NOMO-1 (cell line): ENCODE measurements at regions not wholly inside any gene's neighbourhood (a gene's known extent, or its start where the extent isn't known, plus 50 kb on each side); places are given as distances from the start of the nearest gene placed in this dataset.
A peak's percentile ranks its signal among the peaks of the same experiment; 100 is the strongest.

Experiments
- DNase-seq, 2 experiments: peaks; one replicate each; lab custom pipeline; 2025; ENCODE audit not compliant: unreplicated experiment in 2 of 2; lab: John Stamatoyannopoulos, UW

DNA sequence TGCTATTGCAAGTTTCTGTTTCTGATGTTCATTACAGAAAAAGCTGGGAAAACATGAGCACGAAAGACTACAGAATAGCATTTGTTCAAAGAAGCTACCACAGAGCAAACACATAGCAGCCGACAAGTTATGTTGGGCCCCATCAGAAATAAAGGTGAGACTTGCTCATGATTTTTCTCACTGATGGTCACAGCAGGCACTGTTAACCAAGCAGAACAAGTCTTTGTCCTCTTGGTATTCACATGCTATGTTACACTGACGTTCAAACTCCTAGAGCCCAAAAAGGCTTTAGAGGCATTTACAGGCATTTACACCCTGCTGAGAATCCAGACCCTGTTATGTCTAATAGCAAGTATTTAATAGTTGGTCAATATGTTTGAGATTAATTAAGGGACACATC lies 235.0 kb upstream of the HNMT start:
- DNase-seq, result no peak

DNA sequence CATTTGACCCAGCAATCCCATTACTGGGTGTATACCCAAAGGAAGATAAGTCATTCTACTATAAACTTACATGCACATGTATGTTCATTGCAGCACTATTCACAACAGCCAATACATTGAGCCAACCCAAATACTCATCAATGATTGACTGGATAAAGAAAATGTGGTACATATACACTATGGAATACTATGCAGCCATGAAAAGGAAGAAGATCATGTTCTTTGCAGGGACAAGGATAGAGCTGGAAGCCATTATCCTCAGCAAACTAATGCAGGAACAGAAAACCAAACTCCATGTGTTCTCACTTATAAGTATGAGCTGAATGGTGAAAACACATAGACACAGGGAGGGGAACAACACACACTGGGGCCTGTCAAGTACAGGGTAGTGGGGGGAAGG lies 226.7 kb upstream of the HNMT start:
- no peak for DNase-seq

DNA sequence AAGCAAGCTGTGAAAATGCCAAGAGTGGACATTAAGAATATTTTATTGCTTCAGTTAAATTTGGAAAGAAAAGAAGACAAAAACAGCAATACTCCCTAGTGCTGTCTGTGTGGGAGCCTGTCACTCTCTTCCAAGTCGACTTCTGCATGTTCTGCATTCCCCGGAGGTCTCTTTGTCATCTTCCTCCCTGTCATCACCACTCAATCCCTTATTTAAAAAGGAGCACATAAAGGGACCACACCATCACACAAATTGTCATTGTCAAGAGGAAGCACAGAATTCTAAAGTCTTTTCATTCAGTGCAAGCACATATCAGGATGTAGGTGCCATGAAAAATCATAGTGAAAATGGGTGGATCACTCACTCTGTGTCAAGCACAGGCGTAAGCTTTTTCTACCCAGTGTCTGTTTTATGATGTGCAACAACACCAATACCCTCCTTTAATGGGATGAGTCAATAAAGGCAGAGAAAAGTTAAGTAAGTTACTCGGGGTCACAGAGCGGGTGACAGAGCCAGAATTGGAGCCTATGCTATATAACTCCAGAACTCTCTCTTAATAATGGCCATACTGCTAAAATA lies 222.4 kb upstream of the HNMT start:
- no peak for DNase-seq

DNA sequence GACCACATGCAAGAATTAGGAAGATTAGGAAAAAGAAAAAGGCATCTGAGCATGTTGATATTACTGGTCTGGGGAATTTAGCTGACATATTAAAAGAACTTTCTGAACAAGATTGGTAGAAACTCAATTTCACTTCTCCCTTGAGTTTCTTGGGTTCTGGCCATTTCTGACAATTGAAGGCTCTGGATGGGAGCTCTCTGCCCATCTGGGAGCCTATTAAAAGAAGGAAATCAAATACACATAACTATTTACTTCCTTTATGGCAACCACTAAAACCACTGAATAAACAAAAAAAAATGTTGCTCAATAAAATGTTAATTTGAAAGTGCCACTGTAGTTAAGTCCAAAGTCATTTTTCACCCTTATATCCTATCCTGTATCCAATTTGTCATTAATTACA lies 216.8 kb upstream of the HNMT start:
- DNase-seq, result peak; percentile 9 to 49

DNA sequence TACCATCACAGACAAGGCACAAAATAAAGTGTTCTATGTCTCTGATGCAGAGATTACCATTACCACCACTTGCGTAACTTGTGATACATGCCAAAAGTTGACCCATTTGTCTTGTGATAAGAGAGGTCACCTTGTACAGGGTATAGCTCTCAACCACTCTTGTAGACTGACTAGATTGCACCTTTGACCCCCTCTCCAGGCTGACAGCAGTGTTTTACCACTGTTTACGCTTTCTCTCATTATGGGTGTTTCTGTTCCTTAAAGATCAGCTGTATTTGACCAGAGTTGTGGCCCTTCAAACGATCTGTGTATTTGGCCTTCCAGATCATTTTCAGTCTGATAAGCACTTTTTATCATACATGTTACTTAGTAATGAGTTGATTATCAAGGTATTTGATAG lies 215.7 kb upstream of the HNMT start:
- no peak for DNase-seq

DNA sequence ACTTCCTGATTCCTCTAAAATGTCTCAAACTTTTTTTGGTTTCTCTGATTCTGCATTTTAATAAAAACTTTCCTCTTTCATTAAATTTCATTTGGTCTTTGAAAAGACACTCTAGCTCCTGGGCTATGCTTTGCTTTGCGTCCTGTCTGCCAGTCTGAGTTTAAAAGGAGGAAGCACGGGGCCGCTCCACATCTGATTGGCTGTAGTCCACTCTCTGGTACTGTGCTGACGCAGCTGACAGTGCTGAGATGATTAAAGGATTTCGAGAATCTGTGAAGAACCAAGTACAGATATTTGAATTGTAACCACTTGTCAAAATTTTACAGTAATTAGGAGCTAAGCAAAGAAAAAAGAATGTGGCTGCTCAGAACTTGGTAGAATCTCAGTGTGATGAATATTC lies 199.6 kb upstream of the HNMT start:
- DNase-seq, result peak; percentile 1 to 46

DNA sequence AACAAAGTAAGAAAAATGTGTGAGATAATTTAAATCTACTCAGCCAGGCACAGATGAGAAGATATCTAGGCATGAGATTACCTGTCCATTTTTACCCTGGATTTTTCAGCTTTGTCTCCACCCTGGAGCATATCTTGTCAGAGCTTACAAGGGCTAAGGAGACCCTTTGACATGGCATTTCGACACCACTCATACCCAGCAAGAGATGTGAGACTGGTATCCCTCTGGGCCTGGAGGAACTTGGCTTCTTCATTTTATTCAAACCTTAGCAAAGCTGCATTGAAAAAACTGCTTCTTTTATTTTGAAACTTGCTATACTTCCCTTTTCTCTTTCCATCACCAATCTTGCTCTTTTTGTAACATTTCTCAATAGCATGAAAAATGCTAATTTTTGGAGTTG lies 194.9 kb upstream of the HNMT start:
- DNase-seq, result peak; percentile 66 to 90

DNA sequence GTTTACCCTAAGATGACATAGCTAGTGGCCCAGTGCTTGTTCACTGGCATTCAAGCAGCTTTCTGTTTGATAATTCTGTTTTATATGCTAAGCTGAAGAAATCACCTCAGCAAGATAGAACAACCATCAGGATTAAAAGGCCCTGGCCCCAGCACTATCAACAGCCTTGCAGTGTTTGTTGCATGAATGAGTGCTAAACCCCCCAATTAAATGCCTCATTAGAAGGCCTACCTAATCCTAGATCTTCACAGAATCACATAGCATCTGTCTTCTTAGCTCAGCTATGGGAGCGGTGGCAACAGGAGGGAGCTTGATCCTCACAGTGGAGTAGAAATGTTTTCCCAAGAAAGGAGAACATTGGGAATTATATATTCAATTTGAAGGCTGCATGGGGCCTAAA lies 194.1 kb upstream of the HNMT start:
- no peak for DNase-seq

DNA sequence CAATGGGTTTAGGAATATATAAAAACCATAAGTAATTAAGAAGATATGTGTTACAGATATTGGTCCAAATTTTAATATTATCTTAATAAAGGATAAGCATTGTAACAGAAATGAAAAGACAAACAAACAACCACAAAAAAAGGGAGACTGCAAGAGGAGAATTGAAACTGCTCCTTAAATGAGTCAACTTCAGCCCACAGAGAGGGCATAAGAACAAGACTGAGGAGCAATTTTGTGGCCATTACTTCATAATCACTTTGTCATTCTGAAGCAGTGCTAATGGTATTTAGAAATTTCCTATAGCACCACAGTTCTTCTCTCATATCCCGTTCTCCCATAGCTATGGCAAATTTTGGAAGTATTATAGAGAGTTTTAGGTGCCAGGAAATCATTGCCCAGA lies 193.2 kb upstream of the HNMT start:
- peak; percentile 54 to 80 for DNase-seq

DNA sequence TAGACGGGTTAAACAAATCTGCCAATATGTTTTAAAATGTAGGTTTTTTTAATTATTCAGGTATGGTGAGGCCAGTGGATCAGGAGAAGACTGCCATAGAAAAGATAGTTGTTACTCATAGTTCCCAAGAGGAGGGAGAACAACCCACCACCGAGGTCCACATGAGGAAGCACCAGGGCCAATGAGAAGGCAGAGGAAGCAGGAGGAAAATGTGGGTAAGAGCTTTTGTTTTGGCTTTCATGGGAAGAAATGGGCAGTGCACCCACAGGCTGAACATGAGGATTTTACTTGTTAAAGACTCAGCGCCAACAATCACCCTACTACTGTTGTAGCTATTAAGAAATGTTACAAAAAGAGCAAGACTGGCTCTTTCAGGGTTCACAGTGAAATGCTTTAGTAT lies 191.8 kb upstream of the HNMT start:
- DNase-seq, result no peak

DNA sequence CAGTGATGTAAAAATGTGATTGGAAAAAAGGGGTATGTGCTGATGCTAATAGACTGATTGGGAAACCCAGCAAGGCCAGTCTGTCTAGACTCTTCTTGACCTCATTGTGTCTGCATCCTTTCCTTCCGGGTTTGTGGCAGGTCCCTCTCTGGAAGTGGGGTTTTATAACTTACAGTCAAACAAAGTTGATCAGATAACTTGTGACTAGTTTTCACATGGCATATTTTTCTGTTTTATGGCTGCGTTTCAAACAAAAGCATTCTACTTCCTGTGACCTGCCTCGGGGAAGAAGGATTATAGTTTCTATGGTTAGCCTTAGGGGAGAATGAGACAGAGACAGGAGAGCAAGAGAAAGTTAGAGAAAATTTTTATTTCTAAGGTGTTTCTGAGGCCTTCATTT lies 188.7 kb upstream of the HNMT start:
- DNase-seq, result no peak

DNA sequence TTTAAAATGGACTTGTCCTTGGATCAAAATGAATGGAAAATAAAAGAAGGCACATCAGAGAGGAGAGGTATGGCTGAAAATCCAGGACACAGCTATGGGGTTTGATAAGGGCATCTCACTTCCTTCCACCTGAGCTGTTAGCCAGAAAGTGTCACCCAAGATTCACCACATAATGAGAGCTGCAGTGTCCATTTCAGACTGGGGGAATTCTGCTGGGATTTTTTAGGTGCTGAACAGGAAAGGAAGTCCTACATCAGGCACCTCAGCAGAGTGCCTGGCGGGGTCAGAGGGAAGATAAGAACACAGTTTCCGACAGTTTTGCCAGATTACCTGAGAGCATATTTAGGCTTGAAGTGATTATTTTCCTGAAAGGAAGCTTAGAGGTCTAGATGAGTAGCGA lies 187.6 kb upstream of the HNMT start:
- DNase-seq, result no peak

DNA sequence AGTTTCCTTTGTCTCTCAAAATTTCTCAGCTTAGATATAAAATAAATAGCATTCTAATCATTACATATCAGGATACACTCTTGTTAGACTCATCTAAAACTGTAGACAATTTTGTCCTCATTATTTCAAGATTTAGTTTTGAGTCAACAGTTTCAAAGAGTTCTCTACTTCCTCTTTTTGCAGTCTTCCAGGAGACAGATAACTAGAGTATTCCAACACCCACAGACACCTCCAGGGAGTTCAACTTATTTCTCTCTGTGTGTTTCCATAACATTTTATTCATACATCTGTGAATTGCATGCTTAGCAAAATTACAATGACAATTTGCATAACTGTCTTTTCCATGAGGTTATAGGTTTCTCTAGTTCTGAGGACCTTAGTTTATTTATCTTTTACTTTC lies 166.6 kb upstream of the HNMT start:
- peak in 1 of 2 experiments; percentile 20 for DNase-seq

DNA sequence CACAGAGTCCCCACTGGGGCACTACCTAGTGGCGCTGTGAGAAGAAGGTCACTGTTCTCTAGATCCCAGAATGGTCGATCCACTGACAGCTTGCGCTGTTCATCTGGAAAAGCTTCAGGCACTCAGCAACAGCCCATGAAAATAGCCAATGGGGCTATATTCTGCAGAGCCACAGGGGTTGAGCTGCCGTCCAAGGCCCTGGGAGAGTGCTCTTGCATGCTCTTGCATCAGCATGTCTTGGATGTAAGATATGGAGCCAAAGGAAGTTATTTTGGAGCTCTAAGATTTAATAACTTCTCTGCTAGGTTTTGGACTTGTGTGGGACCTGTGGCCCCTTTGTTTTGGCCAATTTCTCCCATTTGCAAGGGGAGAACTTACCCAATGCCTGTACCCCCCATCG lies 164.7 kb upstream of the HNMT start:
- no peak for DNase-seq

DNA sequence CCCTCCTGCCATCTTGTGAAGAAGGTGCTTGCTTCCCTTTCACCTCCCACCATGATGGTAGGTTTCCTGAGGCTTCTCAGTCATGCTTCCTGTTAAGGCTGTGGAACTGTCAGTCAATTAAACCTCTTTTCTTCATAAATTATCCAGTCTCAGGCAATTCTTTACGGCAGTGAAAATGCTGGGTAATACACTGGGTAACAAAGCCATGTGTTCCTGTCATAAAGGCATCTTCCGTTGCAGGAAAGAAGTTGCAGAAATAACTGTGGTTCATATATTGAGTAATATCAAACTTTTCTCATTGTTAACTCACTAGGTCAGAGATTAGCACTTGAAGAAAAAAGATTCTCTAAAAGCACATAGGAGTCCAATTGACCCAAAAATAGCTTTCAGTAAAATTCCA lies 163.9 kb upstream of the HNMT start:
- peak in 1 of 2 experiments; percentile 35 for DNase-seq

DNA sequence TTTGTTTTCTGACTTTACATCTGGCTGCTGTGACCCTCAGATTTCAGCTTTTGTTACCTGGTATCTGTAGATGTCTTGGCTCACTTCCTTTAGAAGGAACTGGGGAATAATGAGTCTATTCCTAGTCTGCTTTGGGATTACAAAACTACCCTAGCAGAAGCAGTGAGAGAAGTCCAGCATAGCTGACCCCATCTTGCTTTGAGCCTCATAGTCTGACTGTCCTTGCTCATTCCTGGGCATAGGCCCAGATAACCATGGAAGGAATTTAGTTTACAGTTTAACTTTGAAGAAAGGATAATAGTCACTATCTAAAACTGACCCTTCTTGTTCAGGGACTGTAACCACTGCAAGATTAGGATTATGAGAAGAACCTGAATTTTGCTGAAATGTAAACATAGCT lies 163.0 kb upstream of the HNMT start:
- no peak for DNase-seq

DNA sequence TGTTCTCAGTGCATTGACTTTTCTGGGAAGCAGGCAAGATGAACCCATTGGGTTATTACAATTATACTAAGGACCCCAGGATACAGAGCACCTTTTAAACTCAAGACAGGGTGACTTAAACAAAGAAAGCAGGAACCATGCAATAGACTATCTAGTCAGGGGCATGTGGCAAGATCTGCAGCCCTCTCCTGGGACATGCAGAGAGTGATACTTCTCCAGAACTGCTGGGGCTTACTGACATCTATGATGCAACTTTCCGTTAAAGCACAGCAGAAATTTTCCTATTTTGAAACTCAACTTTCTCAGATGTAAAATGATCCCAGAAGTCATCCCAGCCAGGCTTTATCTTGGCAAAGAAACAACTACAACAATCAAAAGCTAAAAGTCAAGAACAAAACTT lies 162.2 kb upstream of the HNMT start:
- DNase-seq, result peak; percentile 15 to 24

DNA sequence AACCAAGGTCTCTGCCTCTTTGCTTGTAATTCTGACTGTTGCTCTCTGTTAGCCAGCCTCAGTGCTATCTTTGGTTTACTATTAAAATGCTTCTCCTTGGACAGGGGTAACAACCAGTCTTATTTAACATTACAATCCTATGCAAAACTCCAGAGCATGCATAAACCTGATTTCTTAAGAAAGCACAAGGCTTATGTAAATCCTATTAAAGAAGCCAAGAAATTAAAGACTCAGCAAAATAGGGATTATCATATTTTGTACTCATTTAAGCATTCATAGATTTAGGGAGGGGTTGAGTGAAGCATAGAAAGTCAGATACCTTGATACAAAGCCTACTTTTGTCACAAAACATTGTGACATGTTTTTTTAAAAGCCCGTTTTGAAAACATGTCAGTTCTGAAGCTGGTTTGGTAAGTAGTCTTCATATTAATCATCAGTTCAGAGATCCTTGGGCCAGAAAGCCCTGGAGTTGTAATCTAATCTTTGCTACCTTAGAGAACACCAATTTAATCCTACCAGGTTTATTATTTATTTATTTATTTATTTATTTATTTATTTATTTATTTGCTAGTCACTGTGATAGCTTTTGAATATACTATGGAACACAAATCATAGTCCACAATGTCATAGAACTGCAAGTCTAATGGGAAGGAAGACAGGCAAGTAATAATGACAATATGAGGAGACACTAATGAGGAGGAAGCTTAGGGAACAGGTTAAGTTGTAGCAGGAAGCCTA lies 158.0 kb upstream of the HNMT start:
- DNase-seq, result no peak

DNA sequence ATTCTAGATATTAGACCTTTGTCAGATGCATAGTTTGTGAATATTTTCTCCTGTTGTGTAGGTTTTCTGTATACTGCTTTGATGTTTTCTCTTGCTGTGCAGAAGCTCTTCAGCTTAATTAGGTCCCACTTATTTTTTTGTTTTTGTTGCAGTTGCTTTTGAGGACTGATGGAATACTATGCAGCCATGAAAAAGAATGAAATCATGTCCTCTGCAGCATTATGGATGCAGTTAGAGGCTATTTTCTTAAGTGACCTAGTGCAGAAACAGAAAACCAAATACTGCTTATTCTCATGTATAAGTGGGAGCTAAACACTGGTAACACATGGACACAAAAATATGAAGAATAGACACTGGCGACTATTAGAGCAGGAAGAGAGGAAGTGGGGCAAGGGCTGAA lies 155.0 kb upstream of the HNMT start:
- no peak for DNase-seq

DNA sequence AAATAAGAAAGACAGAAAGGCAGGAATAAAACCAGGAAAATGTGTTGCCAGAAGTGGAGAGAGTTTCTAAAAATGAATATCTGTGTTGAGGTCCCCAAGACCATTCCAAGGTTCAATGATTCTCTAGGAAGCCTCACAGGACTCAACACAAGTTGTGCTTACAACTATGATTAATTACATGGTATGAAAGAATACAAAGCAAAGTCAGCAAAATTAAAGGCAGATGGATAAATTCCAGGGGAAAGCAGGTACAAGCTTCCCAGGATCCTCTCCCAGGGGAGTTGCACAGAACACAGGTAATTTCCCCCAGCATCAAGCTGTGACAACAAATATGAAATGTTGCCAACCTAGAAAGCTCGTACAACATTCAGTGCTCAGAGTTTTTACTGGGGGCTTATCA lies 154.4 kb upstream of the HNMT start:
- no peak for DNase-seq

DNA sequence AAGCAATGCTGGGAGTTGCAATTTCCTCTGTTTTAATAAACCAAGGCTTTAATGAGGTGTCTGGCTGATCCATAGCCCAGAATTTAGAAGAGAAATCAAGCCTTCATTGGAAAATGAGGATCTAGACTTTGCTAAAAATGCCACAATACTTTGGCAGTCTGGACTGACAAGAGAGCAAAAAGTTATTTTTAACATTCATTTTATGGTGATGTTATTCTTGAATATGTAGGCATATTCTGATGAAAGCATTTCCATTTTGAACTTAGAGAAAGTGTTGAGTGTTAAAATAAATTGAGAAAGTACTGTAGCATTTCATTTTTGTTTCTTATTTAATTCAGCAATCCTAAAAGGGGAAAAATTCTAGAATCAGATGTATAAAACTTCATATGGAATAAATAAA lies 151.8 kb upstream of the HNMT start:
- no peak for DNase-seq

DNA sequence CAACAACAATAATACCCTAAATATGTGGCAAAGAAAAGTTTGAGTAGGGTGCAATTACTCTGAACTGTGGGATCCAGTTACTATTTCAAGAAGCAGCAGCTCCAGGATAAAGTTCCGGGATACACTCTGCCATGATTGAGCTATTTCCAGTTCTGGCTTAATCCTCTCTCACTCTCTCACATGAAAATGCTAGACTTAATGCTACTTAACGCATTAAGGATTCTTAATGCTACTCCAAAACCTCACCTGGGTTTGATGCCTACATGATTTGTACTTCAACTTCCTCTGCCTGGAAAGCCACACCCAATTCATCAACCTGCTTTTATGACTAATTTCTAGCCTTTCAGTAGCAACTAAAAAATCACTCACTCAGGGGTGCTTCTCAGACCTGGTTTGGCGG lies 151.1 kb upstream of the HNMT start:
- no peak for DNase-seq

DNA sequence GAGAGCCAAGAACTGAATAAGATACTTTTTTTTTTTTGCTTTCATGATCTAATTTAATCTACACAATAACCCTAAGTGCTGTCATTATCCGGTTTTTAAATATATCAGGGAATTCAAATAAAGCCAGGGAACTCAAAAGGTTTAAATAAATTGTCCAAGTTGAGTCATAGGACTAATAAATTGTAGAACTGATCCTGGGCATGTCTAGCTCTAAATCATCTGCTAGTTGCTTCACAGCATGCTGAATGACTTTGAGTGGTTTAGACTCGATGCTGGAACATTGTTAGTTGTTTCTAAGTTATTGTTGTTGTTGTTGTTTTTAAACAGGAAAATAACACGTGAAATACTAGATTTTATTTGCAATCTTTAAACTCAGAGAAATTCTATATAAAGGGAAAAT lies 147.2 kb upstream of the HNMT start:
- DNase-seq, result no peak
